GM19452 (cell line): ENCODE measurements at regions not wholly inside any gene's neighbourhood (a gene's known extent, or its start where the extent isn't known, plus 50 kb on each side); places are given as distances from the start of the nearest gene placed in this dataset.

Experiments used
- ATAC-seq: cut with Tn5 transposase; IDR thresholded peaks from one replicate; pipeline ENCODE4 v1.9.1; 2021; ENCODE audit not compliant: unreplicated experiment

- no peak for ATAC-seq
These were observed 1835.2 kb upstream of the NUDT12 start for GRCh38 chr5:105397749-105398148.

DNA sequence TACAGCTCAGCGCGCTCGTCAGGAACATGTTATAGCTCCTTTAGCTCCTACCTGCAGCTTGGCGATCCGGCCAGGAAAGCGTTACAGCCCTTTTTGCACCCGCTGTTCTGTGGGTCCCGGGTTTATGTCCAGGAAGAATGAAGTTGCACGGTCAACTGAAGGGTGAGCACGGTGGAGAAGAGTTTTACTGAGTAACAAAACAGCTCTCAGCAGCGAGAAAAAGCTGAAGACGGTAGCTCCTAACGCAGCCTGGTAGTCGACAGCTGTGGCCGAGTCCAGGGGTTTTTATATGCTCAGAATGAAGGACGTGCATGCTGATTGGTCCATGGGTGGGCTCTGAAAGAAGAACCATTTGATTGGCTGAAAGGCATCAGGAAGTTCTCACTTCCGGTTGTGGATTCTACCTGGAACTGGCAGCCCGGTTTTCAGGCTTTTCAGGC is 1830.1 kb upstream of the NUDT12 start:
- ATAC-seq, result no peak

DNA sequence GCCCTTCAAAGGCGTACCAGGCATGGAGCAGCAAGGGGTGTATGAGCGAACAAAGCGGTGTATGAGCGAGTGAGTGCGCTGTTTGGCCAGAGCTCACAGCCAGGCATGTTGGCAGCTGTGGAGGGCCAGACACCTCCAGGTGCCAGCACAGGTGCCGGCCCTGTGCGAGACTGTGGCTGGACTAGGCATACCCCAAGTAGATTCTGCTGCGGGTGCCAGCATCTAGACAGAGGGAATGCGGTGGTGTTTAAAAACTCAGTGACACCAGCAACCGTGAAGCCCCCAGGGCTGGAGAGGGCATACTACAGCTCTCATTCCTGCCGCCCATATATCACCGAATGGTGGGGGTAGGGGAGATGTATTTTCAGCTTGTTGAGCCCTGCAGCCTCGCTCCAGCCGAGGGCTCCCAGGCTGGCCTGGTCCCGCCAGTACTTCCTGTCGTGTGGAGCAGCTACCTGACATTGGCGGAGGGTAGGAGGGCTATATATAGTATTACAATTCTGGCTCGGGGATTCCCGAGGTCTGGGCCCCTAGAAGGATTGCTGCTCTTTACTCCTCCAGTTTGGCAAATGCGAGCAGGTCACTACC is 1829.6 kb upstream of the NUDT12 start:
- no peak for ATAC-seq

- ATAC-seq, result no peak
These were observed 1817.5 kb upstream of the NUDT12 start for GRCh38 chr5:105380126-105380525.

DNA sequence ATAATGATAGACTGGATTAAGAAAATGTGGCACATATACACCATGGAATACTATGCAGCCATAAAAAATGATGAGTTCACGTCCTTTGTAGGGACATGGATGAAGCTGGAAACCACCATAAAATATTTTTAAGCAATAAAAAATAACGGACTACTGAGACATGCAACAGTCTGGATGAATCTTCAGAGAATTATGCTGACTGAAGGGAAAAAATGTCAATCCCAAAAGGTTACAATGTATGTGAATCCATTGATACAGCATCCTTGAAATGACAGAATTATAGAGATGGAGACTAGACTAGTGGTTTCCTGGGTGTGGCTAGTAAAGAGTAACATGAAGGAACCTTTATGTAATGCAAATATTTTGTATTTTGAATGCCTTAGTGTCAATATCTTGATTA is 1808.6 kb upstream of the NUDT12 start:
- ATAC-seq, result no peak

DNA sequence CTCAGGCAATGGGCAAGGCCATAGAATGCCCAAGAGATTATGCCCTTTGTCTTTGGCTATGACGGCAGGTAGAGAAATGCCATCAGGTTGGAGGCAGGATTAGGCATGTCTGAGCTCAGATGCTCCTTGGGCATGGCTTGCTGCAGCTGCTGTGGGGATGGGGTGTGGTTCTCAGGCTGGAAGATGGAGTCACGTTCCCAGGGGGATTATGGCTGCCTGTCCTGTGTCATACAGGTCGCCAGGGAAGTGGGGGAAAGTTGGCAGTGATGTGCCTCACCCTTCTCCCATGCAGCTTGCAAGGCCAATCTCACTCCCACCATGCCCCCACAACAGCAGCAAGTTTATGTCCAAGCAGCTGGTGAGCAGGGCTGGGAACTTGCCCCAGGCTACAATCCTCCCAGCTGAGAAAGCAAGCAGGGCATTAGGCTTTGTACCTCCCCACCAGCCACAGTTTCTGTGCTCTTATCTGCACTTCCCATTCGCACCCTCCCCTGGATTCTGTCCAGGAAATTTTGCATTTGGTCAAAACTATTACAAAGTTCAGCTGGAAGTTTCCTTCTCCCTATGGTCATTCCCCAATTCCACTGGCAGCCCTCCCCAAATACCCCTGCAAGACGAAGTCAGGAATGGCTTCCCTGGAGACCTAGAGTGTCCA is 1788.0 kb upstream of the NUDT12 start:
- no peak for ATAC-seq

DNA sequence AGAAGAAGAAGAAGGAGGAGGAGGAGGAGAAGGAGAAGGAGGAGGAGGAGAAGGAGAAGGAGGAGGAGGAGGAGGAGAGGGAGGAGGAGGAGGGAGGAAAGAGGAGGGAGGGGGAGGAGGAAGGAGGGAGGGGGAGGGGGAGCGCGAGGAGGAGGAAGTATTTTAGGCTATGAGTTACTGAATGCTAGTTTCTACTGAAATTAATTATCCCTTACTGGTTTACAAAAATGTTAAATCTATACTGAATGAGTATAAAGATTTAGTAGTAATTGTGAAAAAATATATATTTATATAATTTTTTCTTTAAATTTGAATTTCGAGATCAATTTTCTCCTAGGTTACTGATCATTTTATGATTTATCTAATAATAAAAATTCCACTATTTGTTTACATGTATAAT is 1769.0 kb upstream of the NUDT12 start:
- no peak for ATAC-seq

DNA sequence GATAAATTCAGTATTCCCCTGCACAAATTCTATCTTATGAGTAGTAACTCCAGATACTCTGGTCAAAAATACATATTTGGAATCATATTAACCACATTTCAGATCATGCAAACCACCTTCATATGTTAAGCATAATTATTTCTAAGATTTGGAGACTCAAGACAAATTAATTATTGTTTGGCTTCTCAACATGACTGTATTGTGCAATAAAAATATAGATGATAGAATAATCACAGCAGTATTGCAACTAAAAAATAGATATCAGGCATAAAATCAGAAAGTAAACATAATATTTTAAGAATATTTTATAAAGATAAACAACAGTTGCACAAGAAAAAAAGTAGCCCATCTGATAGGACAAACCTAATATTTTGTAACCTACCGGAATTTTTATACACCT is 1767.6 kb upstream of the NUDT12 start:
- no peak for ATAC-seq

DNA sequence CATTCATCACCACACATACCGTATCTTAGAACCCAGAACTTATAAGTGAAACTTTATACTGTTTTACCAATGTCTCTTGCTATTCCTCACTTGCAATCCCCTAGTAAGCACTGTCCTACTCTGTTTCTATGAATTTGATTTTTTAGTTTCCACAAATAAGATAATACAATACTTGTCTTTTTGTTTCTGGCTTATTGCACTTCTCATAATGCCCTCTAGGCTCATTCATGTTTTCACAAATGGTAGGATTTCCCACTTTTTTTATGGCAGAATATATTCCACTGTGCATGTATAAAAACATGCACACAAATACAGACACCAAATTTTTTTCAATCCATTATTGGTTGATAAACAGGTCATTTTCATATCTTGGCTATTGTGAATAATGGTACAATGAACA is 1742.3 kb upstream of the NUDT12 start:
- no peak for ATAC-seq

DNA sequence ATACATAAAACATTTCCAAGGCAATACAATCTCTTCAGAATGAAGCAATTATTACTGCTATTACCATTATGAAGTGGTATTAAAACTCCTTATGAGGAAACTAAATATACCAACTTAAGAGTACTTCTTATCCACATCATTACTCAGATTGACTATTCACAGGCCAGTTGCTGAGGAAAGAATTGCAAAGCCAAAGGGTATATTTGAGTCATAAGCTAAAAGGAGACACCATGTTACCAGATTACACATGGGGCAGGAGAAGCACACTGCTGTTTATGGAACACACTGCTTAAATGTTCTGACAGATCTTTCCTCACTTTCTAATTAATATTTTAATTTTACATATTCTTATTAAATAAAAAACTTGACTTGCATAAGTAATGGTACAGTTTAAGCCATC is 1726.4 kb upstream of the NUDT12 start:
- ATAC-seq, result no peak

DNA sequence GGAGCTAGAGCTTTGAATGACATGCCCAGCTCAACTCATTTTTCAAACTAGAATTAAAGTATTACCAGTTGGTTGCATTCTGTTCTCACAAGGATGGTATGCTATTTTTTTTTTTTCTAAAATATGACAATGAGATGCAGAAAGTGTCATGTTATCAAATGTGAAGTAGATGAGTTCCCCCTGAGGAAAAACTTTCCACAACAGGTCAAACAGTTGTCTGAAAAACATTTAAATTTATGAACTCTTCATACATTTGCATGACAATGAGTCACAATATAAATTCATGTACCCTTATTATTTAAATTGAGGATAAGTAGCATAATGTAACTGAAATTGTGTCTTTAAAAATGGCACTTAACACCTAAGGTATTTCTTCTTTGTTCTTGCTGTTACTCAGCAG is 1720.5 kb upstream of the NUDT12 start:
- ATAC-seq, result no peak

DNA sequence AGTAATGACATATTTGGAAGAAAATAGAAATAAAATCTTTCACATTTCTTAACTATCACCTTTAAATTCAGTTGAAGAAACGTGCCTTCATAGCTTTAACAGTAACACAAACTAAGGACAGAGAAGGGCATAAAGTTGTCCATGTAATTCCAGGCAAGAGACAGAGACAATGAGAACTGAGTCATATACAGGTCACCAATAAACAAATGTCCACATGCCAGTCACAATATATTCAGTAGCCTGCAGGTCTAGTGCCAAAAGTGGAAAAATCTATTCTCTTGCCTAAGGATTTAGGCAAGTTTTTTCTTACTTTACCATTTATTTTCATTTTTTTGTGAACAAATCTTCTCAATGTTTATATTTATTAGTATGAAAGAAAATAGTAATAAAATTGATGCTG is 1711.5 kb upstream of the NUDT12 start:
- ATAC-seq, result no peak

DNA sequence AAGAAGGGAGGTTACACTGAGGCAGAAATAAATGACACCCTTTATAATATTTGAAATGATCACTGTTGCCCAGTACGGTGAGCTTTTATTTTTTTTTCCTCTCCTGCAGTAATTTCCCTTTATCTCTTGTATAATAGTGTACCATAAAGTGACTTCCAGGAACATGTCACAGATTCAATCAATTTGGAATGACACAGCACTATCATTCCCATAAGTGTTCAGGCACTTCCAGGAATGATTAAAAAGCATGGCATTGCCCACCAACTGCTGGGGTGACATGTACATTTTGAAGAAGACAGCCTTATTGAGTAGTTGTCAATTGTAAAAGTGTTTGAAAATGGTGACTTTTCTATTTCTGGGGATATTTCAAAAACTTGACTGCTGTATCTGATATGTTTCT is 1700.9 kb upstream of the NUDT12 start:
- no peak for ATAC-seq

DNA sequence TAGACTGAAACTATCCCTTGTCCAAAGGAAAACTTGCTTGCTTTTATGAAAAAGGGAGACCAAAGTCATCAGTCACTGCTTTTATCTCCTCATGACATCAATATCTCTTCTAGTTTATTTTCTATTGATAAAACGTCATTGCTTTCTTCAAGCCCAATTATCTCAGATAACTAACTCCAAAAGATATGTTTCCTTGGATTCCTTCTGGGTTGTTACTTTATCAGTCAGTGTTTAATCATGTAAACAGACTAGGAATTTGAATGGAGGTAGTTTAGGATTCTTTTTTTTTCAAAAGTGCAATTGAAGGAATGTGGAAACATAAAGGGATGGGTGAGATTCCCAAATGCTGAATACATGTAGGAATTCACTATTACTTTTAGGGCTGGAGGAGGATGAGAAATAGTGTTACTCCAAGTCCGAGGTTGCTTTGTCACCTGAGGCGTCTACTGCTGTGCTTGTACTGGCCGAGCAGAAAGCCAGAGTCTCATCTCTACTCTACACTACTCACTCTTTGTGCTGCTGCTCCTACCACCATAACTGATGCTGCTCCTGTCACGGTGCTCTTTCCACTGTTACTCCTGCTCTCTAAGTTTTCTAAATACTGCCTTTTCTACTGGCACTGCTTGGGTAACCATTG is 1697.1 kb upstream of the NUDT12 start:
- no peak for ATAC-seq

DNA sequence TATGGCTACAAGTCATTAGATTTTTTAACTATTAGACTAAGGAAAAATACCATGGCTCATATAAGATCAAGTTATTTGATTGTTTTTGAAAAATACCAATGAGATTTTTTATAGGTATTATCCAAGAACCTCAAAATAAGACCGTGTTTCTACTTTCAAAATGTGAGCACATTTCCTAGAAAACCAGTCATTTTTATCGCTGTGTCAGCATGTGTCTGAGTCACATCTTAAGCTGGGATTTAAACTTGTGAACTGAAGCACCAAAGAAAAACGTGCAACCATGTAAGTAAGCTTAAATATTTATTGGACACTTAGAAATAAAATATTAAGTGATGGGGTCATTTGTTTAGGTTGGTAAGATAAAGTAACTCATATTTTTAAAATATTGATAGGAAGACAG is 1676.0 kb upstream of the NUDT12 start:
- ATAC-seq, result no peak

GRCh38 chr5:105230516-105231157 is 1668.0 kb upstream of the NUDT12 start:
- no peak for ATAC-seq

GRCh38 chr5:105218018-105218417 is 1655.4 kb upstream of the NUDT12 start:
- ATAC-seq, result no peak

- no peak for ATAC-seq
These were observed 1650.5 kb upstream of the NUDT12 start for GRCh38 chr5:105213078-105213477.

- no peak for ATAC-seq
These were observed 1644.5 kb upstream of the NUDT12 start for GRCh38 chr5:105207066-105207465.

GRCh38 chr5:105197531-105197930 is 1634.9 kb upstream of the NUDT12 start:
- ATAC-seq, result no peak

DNA sequence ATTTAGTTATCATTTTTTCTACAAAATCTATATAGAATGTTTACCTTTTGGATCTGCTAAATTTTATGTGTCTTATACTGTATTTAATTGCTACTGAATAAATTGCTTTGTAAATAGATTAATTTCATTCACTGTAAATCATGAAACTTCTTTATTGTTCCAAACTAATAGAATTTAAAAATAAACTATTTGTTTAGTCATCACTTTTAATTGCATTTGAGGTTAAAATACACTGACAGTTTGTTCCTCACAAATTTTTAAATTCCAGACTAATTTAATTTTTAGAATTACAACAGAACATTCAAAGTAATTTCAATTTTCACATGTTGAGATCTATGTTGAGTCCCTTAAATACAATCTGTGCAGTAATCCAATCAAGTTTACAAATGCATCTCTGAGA is 1633.2 kb upstream of the NUDT12 start:
- no peak for ATAC-seq

- ATAC-seq, result no peak
These were observed 1610.3 kb upstream of the NUDT12 start for GRCh38 chr5:105172918-105173317.
